OCI-LY3 (cell line): ENCODE measurements at regions not wholly inside any gene's neighbourhood (a gene's known extent, or its start where the extent isn't known, plus 50 kb on each side); places are given as distances from the start of the nearest gene placed in this dataset.

Experiments used
- H2AFZ ChIP-seq: fragments of 200-600, 300-600 bp; shearing (Covaris generic); 2 replicates; pipeline ENCODE4 v1.6.0; 2014; ENCODE audit warnings: antibody characterized with exemption, low read depth, low read length
- H3K27ac ChIP-seq: fragments of 200-600, 300-600 bp; sonication (generic); 2 replicates; pipeline ENCODE4 v1.5.1; 2014; ENCODE audit warnings: mild to moderate bottlenecking, low read length, moderate library complexity, mixed read lengths
- H3K27me3 ChIP-seq: fragments of 200-600, 300-600 bp; sonication (generic); 2 replicates; pipeline ENCODE4 v1.6.1; 2014; ENCODE audit warnings: low read depth, low read length, mixed read lengths
- H3K36me3 ChIP-seq: fragments of 200-600, 300-600 bp; sonication (generic); replicated peaks from 2 replicates; pipeline ENCODE3; 2014; ENCODE audit warnings: low read depth, low read length, mixed read lengths
- H3K4me1 ChIP-seq: fragments of 300-600, 200-600 bp; sonication (generic); 2 replicates; pipeline ENCODE4 v1.6.1; 2014; ENCODE audit warnings: low read length, mixed read lengths
- H3K4me2 ChIP-seq: fragments of 200-600, 300-600 bp; sonication (generic); 2 replicates; pipeline ENCODE4 v1.6.1; 2014; ENCODE audit warnings: low read length, mixed read lengths
- H3K4me3 ChIP-seq: fragments of 300-600, 200-600 bp; sonication (generic); 2 replicates; pipeline ENCODE4 v1.5.1; 2014; ENCODE audit warnings: antibody characterized with exemption, mild to moderate bottlenecking, low read length, moderate library complexity
- H3K79me2 ChIP-seq: fragments of 300-600, 200-600 bp; shearing (Covaris generic); 2 replicates; pipeline ENCODE4 v1.6.1; 2014; ENCODE audit warnings: mild to moderate bottlenecking, low read length, mixed read lengths
- H3K9ac ChIP-seq: fragments of 300-600, 200-600 bp; shearing (Covaris generic); 2 replicates; pipeline ENCODE4 v1.6.0; 2014; ENCODE audit warnings: mild to moderate bottlenecking, low read length, moderate library complexity
- H3K9me3 ChIP-seq: fragments of 200-600, 300-600 bp; shearing (Covaris generic); 2 replicates; pipeline ENCODE4 v1.6.1; 2014; ENCODE audit warnings: low read length, mixed read lengths; ENCODE audit not compliant: insufficient read depth
- H4K20me1 ChIP-seq: fragments of 200-600, 300-600 bp; sonication (generic); 2 replicates; pipeline ENCODE4 v1.6.1; 2016; ENCODE audit warnings: low read length, mixed read lengths; ENCODE audit not compliant: insufficient read depth
- EZH2phosphoT487 ChIP-seq: fragments of 200-600 bp; shearing (Covaris generic); IDR thresholded peaks from 2 replicates; pipeline ENCODE4 v1.6.1; 2018; ENCODE audit warnings: antibody characterized with exemption, mixed run types, low read depth
- TF ChIP-seq, protein P1 (sequence below): fragments of 200-600, 300-600 bp; sonication (generic); IDR thresholded peaks from 2 replicates; pipeline ENCODE4 v1.5.1; 2014; ENCODE audit warnings: antibody characterized with exemption, low read length, low read depth

DNA sequence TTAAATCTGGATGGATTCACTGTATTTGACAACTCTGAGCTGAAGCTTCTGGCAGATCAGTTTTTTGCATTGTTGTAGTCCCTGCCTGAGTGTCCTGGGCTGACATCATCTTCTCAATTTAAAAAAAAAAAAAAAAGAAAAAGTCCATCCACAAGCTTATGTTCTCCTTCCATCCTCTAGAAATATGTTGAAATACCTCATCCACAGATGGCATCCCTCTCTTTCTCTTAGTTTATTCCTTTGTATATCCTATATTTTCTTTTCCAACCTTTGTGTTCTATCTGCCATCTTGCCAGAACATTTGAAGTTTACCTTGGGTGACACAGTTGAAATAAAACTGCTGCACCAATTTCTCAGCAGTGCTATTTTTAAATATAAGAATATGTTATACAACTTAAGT, 184.4 kb upstream of the PKN2 start:
- H3K27me3 ChIP-seq: no peaks in the 10 kb centered on the region
- H3K9me3 ChIP-seq: no peaks in the 10 kb centered on the region
- H3K4me1 ChIP-seq: no peaks in the 10 kb centered on the region
- no peaks in the 10 kb centered on the region for H4K20me1 ChIP-seq
- no peak overlapping the region for H3K4me3 ChIP-seq
- H3K79me2 ChIP-seq: no peaks in the 10 kb centered on the region
- H3K36me3 ChIP-seq: no peaks in the 10 kb centered on the region
- no peak overlapping the region for H3K27ac ChIP-seq
- H3K4me2 ChIP-seq: no peak overlapping the region
- H3K9ac ChIP-seq: no peak overlapping the region
- H2AFZ ChIP-seq: no peak overlapping the region
- no peak for TF ChIP-seq EZH2phosphoT487
- TF ChIP-seq, protein P1, sequence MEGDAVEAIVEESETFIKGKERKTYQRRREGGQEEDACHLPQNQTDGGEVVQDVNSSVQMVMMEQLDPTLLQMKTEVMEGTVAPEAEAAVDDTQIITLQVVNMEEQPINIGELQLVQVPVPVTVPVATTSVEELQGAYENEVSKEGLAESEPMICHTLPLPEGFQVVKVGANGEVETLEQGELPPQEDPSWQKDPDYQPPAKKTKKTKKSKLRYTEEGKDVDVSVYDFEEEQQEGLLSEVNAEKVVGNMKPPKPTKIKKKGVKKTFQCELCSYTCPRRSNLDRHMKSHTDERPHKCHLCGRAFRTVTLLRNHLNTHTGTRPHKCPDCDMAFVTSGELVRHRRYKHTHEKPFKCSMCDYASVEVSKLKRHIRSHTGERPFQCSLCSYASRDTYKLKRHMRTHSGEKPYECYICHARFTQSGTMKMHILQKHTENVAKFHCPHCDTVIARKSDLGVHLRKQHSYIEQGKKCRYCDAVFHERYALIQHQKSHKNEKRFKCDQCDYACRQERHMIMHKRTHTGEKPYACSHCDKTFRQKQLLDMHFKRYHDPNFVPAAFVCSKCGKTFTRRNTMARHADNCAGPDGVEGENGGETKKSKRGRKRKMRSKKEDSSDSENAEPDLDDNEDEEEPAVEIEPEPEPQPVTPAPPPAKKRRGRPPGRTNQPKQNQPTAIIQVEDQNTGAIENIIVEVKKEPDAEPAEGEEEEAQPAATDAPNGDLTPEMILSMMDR: no peak

DNA sequence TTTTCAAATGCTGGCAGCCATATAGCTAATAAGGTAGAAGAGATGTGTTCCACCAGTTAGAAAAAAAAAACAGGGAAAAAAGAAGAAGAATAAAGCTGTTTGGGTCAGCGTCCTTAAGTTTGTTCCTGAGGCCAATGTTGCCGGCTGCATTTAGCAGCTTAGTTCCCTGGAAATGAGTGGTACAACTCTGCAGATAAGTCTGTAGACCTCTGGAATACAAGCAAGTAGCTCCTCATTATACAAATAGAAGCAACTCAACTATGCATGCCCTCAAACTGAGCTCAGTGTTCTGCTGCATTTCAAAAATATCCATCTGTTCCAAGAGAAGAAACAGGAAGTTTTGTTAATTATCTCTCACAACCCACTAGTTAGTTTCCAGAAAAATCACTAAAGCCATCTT, 181.2 kb upstream of the PKN2 start:
- no peaks in the 10 kb centered on the region for H4K20me1 ChIP-seq
- H3K9ac ChIP-seq: no peak overlapping the region
- H3K4me1 ChIP-seq: no peaks in the 10 kb centered on the region
- H3K27me3 ChIP-seq: no peaks in the 10 kb centered on the region
- H3K9me3 ChIP-seq: no peaks in the 10 kb centered on the region
- H2AFZ ChIP-seq: no peak overlapping the region
- no peak overlapping the region for H3K4me3 ChIP-seq
- H3K4me2 ChIP-seq: no peak overlapping the region
- no peaks in the 10 kb centered on the region for H3K79me2 ChIP-seq
- TF ChIP-seq, protein P1: no peak
- TF ChIP-seq EZH2phosphoT487: no peak
- no peak overlapping the region for H3K27ac ChIP-seq
- H3K36me3 ChIP-seq: no peaks in the 10 kb centered on the region

DNA sequence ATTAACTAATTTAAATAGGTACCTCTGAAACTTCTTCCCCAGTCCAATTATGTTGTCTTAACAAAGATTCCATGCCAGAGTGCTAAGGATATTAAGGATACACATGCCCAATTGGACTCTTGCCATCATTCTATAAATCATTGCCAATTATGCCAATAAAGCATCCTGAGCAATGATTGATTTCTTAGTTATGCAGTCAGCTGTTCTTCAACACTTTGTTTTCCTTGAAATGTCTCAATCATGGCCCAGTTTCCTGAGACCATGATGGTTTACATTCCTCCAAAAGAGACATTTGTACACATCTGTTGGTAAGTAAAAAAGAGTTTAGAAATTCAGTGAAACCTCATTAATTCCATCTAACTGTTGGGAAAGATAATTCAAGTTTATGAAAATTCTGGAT, 180.4 kb upstream of the PKN2 start:
- H3K27me3 ChIP-seq: no peaks in the 10 kb centered on the region
- H4K20me1 ChIP-seq: no peaks in the 10 kb centered on the region
- H3K9ac ChIP-seq: no peak overlapping the region
- no peak overlapping the region for H2AFZ ChIP-seq
- no peaks in the 10 kb centered on the region for H3K36me3 ChIP-seq
- no peaks in the 10 kb centered on the region for H3K4me1 ChIP-seq
- H3K9me3 ChIP-seq: no peaks in the 10 kb centered on the region
- no peaks in the 10 kb centered on the region for H3K79me2 ChIP-seq
- no peak overlapping the region for H3K27ac ChIP-seq
- no peak overlapping the region for H3K4me2 ChIP-seq
- TF ChIP-seq EZH2phosphoT487: no peak
- TF ChIP-seq, protein P1: no peak
- H3K4me3 ChIP-seq: no peak overlapping the region

DNA sequence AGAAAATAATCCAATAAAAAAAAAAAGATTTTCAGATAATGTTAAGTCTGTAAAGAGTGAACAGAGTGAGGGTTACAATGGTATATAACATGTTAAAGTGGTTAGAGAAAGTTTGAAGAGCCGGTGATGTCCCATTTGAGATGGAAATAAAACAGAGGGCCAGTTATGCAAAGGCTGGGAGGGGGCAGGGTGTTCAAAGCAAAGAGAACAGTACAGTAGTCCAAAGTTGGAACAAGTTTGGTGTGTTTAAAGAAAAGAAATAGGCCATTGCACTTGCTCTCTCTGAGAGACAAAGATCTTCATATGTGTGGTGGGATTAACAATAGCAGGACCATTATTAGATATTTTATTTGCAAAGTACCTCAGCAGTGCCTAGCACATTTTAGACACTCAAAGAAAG, 179.5 kb upstream of the PKN2 start:
- no peaks in the 10 kb centered on the region for H4K20me1 ChIP-seq

More for the DNA sequence above, 179.5 kb upstream of the PKN2 start:
- H3K4me3 ChIP-seq: no peak overlapping the region
- no peak overlapping the region for H3K9ac ChIP-seq
- no peaks in the 10 kb centered on the region for H3K27me3 ChIP-seq
- TF ChIP-seq, protein P1: no peak
- no peak for TF ChIP-seq EZH2phosphoT487
- no peak overlapping the region for H3K27ac ChIP-seq
- no peak overlapping the region for H2AFZ ChIP-seq
- H3K79me2 ChIP-seq: no peaks in the 10 kb centered on the region
- no peaks in the 10 kb centered on the region for H3K9me3 ChIP-seq
- no peaks in the 10 kb centered on the region for H3K4me1 ChIP-seq
- no peaks in the 10 kb centered on the region for H3K36me3 ChIP-seq
- H3K4me2 ChIP-seq: no peak overlapping the region
